ENCODE measurements at regions not wholly inside any gene's neighbourhood (a gene's known extent, or its start where the extent isn't known, plus 50 kb on each side); places are given as distances from the start of the nearest gene placed in this dataset.
"Not testable (repeated sequence)": the region's sequence is repeated elsewhere in the genome, so short reads cannot be mapped to it uniquely, and the experiment has no call there.

GRCh38 chr13:64758521-64759244 lies 2471.5 kb downstream of the PCDH9 start:
- DNase-seq, result no peak
- in situ Hi-C loops (cut with MboI; ENCODE audit: low pct_unique_long_range_greater_than_20kb, low sequenced_read_pairs), result no loop called here

- in situ Hi-C loops (cut with MboI; ENCODE audit: low pct_unique_long_range_greater_than_20kb, low sequenced_read_pairs), result no loop called here
- no peak for DNase-seq
Observed at GRCh38 chr13:64756621-64757020, 2473.5 kb downstream of the PCDH9 start.

GRCh38 chr13:64755961-64756360 lies 2474.2 kb downstream of the PCDH9 start:
- DNase-seq, result no peak
- in situ Hi-C loops (cut with MboI; ENCODE audit: low pct_unique_long_range_greater_than_20kb, low sequenced_read_pairs), result no loop called here

- no peak for DNase-seq
- in situ Hi-C loops (cut with MboI; ENCODE audit: low pct_unique_long_range_greater_than_20kb, low sequenced_read_pairs), result no loop called here
Observed at GRCh38 chr13:64753233-64754000, 2476.7 kb downstream of the PCDH9 start.

- DNase-seq, result no peak
- in situ Hi-C loops (cut with MboI; ENCODE audit: low pct_unique_long_range_greater_than_20kb, low sequenced_read_pairs), result no loop called here
Observed at GRCh38 chr13:64749301-64749700, 2480.8 kb downstream of the PCDH9 start.

GRCh38 chr13:64746845-64747244 lies 2483.3 kb downstream of the PCDH9 start:
- DNase-seq, result no peak
- in situ Hi-C loops (cut with MboI; ENCODE audit: low pct_unique_long_range_greater_than_20kb, low sequenced_read_pairs), result no loop called here

- DNase-seq, result no peak
- in situ Hi-C loops (cut with MboI; ENCODE audit: low pct_unique_long_range_greater_than_20kb, low sequenced_read_pairs), result no loop called here
Observed at GRCh38 chr13:64740493-64740892, 2489.6 kb downstream of the PCDH9 start.

- no peak for DNase-seq
- in situ Hi-C loops (cut with MboI; ENCODE audit: low pct_unique_long_range_greater_than_20kb, low sequenced_read_pairs), result no loop called here
Observed at GRCh38 chr13:64725492-64725891, 2504.6 kb downstream of the PCDH9 start.

- no peak for DNase-seq
- in situ Hi-C loops (cut with MboI; ENCODE audit: low pct_unique_long_range_greater_than_20kb, low sequenced_read_pairs), result no loop called here
Observed at GRCh38 chr13:64723724-64724123, 2506.4 kb downstream of the PCDH9 start.

GRCh38 chr13:64718116-64718515 lies 2512.0 kb downstream of the PCDH9 start:
- in situ Hi-C loops (cut with MboI; ENCODE audit: low pct_unique_long_range_greater_than_20kb, low sequenced_read_pairs), result no loop called here
- no peak for DNase-seq

GRCh38 chr13:64716936-64717335 lies 2513.2 kb downstream of the PCDH9 start:
- in situ Hi-C loops (cut with MboI; ENCODE audit: low pct_unique_long_range_greater_than_20kb, low sequenced_read_pairs), result no loop called here
- no peak for DNase-seq

GRCh38 chr13:64709079-64709478 lies 2521.1 kb downstream of the PCDH9 start:
- DNase-seq, result no peak
- in situ Hi-C loops (cut with MboI; ENCODE audit: low pct_unique_long_range_greater_than_20kb, low sequenced_read_pairs), result no loop called here

GRCh38 chr13:64704121-64704649 lies 2526.0 kb downstream of the PCDH9 start:
- no peak for DNase-seq
- in situ Hi-C loops (cut with MboI; ENCODE audit: low pct_unique_long_range_greater_than_20kb, low sequenced_read_pairs), result no loop called here

GRCh38 chr13:64697226-64697625 lies 2532.9 kb downstream of the PCDH9 start:
- no peak for DNase-seq
- in situ Hi-C loops (cut with MboI; ENCODE audit: low pct_unique_long_range_greater_than_20kb, low sequenced_read_pairs), result no loop called here

- DNase-seq, result no peak
- in situ Hi-C loops (cut with MboI; ENCODE audit: low pct_unique_long_range_greater_than_20kb, low sequenced_read_pairs), result no loop called here
Observed at GRCh38 chr13:64688893-64689677, 2541.1 kb downstream of the PCDH9 start.

GRCh38 chr13:64686536-64686935 lies 2543.6 kb downstream of the PCDH9 start:
- in situ Hi-C loops (cut with MboI; ENCODE audit: low pct_unique_long_range_greater_than_20kb, low sequenced_read_pairs); DNase-seq: not testable (repeated sequence)

- no peak for DNase-seq
- in situ Hi-C loops (cut with MboI; ENCODE audit: low pct_unique_long_range_greater_than_20kb, low sequenced_read_pairs), result no loop called here
Observed at GRCh38 chr13:64684685-64685431, 2545.3 kb downstream of the PCDH9 start.

- in situ Hi-C loops (cut with MboI; ENCODE audit: low pct_unique_long_range_greater_than_20kb, low sequenced_read_pairs), result no loop called here
Observed at GRCh38 chr13:64684108-64684507, 2546.0 kb downstream of the PCDH9 start.

GRCh38 chr13:64680739-64681138 lies 2549.4 kb downstream of the PCDH9 start:
- DNase-seq, result no peak
- in situ Hi-C loops (cut with MboI; ENCODE audit: low pct_unique_long_range_greater_than_20kb, low sequenced_read_pairs), result no loop called here

More at GRCh38 chr13:64684108-64684507, 2546.0 kb downstream of the PCDH9 start:
- no peak for DNase-seq

Measured in KBM-7 (cell line).